ENCODE measurements at regions not wholly inside any gene's neighbourhood (a gene's known extent, or its start where the extent isn't known, plus 50 kb on each side); places are given as distances from the start of the nearest gene placed in this dataset.

DNA sequence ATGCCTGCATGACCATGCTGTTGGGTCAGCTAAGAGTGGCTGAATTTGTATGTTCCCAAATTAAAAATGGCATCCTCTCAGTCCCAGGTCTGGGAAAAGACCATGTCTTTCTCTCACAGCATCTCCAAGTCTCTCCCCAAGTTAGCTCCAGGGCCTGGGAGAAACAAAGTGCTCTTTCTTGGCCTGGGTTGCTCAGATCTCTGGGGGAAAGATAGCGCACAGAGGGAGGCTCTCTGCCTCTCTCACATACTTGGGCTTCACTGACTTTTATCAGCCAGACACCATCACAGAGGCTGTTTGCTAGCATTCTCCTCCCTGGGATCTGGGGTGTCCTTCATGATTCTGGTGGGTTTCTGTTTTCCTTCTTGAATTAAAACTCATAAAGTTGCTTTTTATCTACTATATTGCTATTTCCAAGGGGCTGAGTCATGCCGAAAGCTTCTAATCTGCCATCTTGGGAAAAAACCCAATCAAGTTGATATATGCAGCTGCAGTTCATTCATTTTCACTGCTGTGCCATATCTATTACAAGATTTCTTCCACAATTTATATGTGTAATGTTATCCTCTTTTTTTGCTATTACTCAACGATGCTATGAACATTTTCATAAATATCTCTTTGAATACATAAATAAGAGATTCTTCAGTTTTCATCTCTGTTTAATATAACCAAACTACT lies 190.2 kb downstream of the MOXD1 start:
- Mint-ChIP-seq H3K9me3 (no peaks in the 10 kb centered on the region), H3K27ac (no peak overlapping the region)

DNA sequence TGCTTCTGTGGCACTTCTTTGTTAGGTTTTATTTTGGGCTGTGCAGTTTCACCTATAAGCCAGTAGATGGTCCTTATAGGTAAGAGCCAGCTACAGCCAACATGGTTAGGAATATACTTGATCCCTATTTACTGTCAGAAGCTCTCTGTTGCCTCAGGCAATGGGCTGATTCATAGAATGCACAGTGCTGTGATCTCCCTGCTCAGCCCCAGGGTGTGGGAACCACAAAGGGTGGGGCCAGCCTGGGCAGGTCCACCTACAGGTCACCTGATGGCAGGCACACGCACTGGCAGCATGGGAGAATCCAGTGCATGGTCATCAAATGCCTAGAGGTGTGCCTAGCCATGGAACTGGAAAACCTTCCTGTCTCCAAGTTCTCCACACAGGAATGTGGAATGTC lies 191.9 kb downstream of the MOXD1 start:
- H3K27me3 Mint-ChIP-seq = no peaks in the 10 kb centered on the region
- H3K4me1 Mint-ChIP-seq (ENCODE audit: unreplicated experiment) = no peaks in the 10 kb centered on the region
- TF ChIP-seq, protein P1, sequence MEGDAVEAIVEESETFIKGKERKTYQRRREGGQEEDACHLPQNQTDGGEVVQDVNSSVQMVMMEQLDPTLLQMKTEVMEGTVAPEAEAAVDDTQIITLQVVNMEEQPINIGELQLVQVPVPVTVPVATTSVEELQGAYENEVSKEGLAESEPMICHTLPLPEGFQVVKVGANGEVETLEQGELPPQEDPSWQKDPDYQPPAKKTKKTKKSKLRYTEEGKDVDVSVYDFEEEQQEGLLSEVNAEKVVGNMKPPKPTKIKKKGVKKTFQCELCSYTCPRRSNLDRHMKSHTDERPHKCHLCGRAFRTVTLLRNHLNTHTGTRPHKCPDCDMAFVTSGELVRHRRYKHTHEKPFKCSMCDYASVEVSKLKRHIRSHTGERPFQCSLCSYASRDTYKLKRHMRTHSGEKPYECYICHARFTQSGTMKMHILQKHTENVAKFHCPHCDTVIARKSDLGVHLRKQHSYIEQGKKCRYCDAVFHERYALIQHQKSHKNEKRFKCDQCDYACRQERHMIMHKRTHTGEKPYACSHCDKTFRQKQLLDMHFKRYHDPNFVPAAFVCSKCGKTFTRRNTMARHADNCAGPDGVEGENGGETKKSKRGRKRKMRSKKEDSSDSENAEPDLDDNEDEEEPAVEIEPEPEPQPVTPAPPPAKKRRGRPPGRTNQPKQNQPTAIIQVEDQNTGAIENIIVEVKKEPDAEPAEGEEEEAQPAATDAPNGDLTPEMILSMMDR (conservative IDR thresholded peaks at IDR 0.05) = no peak
- no peaks in the 10 kb centered on the region for H3K9me3 Mint-ChIP-seq
- no peak overlapping the region for H3K27ac Mint-ChIP-seq
- no peak for DNase-seq (ENCODE audit: extremely low spot score, unreplicated experiment)
- no peak overlapping the region for H3K4me3 Mint-ChIP-seq
- no peaks in the 10 kb centered on the region for H3K36me3 Mint-ChIP-seq

More for the DNA sequence above, 190.2 kb downstream of the MOXD1 start:
- H3K4me1 Mint-ChIP-seq (ENCODE audit: unreplicated experiment) = no peaks in the 10 kb centered on the region
- TF ChIP-seq, protein P1 (conservative IDR thresholded peaks at IDR 0.05) = no peak
- H3K4me3 Mint-ChIP-seq = no peak overlapping the region
- H3K36me3 Mint-ChIP-seq = no peaks in the 10 kb centered on the region
- no peaks in the 10 kb centered on the region for H3K27me3 Mint-ChIP-seq
- no peak for DNase-seq (ENCODE audit: extremely low spot score, unreplicated experiment)

DNA sequence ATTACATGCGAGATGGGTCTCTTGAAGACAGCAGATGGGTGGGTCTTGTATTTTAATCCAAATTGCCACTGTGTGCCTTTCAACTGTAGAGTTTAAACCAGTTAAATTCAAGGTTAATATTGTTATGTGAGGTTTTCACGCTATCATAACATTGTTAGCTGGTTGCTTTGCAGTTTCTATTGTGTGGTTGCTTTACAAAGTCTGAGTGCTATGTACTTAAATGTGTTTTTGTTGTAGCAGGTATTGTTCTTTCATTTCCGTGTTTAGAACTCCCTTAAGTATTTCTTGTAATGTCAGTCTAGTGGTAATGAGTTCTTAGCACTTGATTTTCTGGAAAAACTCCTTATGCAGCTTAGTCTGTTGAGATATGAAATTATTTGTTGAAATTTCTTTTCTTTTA lies 193.3 kb downstream of the MOXD1 start:
- TF ChIP-seq, protein P1 (conservative IDR thresholded peaks at IDR 0.05) = no peak

DNA sequence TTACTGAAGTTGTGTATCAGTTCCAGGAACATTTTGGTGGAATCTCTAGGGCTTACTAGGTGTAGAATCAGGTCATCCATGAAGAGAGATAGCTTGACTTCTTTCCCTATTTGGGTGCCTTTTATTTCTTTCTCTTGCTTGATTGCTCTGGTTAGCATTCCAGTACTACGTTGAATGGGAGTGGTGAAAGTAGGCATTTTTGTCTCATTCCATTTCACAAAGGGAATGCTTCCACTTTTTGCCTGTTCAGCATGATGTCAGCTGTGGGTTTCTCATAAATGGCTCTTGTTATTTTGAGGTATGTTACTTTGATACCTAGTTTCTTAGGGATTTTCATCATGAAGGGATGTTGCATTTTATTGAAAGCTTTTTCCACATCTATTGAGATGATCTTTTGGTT lies 195.3 kb downstream of the MOXD1 start:
- H3K27me3 Mint-ChIP-seq = no peaks in the 10 kb centered on the region
- H3K27ac Mint-ChIP-seq = no peak overlapping the region
- no peaks in the 10 kb centered on the region for H3K9me3 Mint-ChIP-seq
- TF ChIP-seq, protein P1 (conservative IDR thresholded peaks at IDR 0.05) = no peak
- H3K36me3 Mint-ChIP-seq = no peaks in the 10 kb centered on the region
- DNase-seq (ENCODE audit: extremely low spot score, unreplicated experiment) = no peak
- H3K4me3 Mint-ChIP-seq = no peak overlapping the region
- peaks cover 8% of the 10 kb centered on the region for H3K4me1 Mint-ChIP-seq (ENCODE audit: unreplicated experiment)

More for the DNA sequence above, 193.3 kb downstream of the MOXD1 start:
- Mint-ChIP-seq H3K9me3 (no peaks in the 10 kb centered on the region), H3K27ac (no peak overlapping the region), H3K4me3 (no peak overlapping the region), H3K27me3 (no peaks in the 10 kb centered on the region), H3K36me3 (no peaks in the 10 kb centered on the region), H3K4me1 (ENCODE audit: unreplicated experiment) (peaks cover under 1% of the 10 kb centered on the region)
- no peak for DNase-seq (ENCODE audit: extremely low spot score, unreplicated experiment)

DNA sequence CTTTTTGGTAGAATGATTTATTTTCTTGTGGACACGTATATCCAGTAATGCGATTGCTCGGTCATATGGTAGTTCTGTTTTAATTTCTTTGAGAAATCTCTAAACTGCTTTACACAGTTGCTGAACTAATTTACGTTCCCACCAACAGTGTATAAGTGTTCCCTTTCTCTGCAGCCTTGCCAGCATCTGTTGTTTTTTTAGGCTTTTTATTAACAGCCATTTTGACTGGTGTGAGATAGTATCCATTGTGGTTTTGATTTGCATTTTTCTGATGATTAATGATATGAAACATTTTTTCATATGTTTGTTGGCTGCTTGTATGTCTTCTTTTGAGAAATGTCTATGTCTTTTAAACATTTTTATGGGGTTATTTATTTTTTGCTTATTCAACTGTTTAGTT lies 196.7 kb downstream of the MOXD1 start:
- no peak overlapping the region for H3K4me3 Mint-ChIP-seq
- peaks cover 8% of the 10 kb centered on the region for H3K4me1 Mint-ChIP-seq (ENCODE audit: unreplicated experiment)
- no peaks in the 10 kb centered on the region for H3K27me3 Mint-ChIP-seq
- no peaks in the 10 kb centered on the region for H3K9me3 Mint-ChIP-seq
- TF ChIP-seq, protein P1 (conservative IDR thresholded peaks at IDR 0.05) = no peak
- no peaks in the 10 kb centered on the region for H3K36me3 Mint-ChIP-seq
- DNase-seq (ENCODE audit: extremely low spot score, unreplicated experiment) = no peak
- H3K27ac Mint-ChIP-seq = no peak overlapping the region
